GM23338 (cell line): ENCODE measurements at regions not wholly inside any gene's neighbourhood (a gene's known extent, or its start where the extent isn't known, plus 50 kb on each side); places are given as distances from the start of the nearest gene placed in this dataset.
"Not testable (repeated sequence)": the region's sequence is repeated elsewhere in the genome, so short reads cannot be mapped to it uniquely, and the experiment has no call there.

Source experiments
- ATAC-seq: fragments of 200-7000 bp; cut with Tn5 transposase; 3 replicates; pipeline ENCODE4 v1.9.1; 2020
- DNase-seq: peaks from one replicate; pipeline ENCODE4 v3.0.0-alpha.2; 2015; ENCODE audit warnings: low spot score
- H2AFZ ChIP-seq: fragments of 200-600 bp; sonication (generic); 2 replicates; pipeline ENCODE4 v1.8.0; 2016; ENCODE audit warnings: antibody characterized with exemption, mild to moderate bottlenecking, moderate library complexity
- H3F3A ChIP-seq: fragments of 200-600 bp; sonication (generic); replicated peaks from 2 replicates; pipeline ENCODE4 v1.8.0; 2017; ENCODE audit warnings: antibody characterized with exemption, mixed run types, low read depth
- H3K27ac ChIP-seq: fragments of 200-600 bp; sonication (generic); 2 replicates; pipeline ENCODE4 v1.6.1; 2016; ENCODE audit warnings: low read depth
- H3K27me3 ChIP-seq: fragments of 200-600 bp; sonication (generic); 2 replicates; pipeline ENCODE4 v1.8.0; 2016; ENCODE audit warnings: mild to moderate bottlenecking, mixed run types, moderate library complexity; ENCODE audit not compliant: insufficient read depth
- H3K36me3 ChIP-seq: fragments of 200-600 bp; sonication (generic); 2 replicates; pipeline ENCODE4 v1.8.0; 2016; ENCODE audit warnings: mild to moderate bottlenecking; ENCODE audit not compliant: insufficient read depth
- H3K4me1 ChIP-seq: fragments of 200-600 bp; sonication (generic); 2 replicates; pipeline ENCODE4 v1.8.0; 2016; ENCODE audit warnings: mild to moderate bottlenecking, moderate library complexity; ENCODE audit not compliant: insufficient read depth
- H3K4me2 ChIP-seq: fragments of 200-600 bp; sonication (generic); 2 replicates; pipeline ENCODE4 v1.7.1; 2017; ENCODE audit warnings: mixed run types
- H3K4me3 ChIP-seq: fragments of 200-600 bp; sonication (generic); 2 replicates; pipeline ENCODE4 v1.6.1; 2016; ENCODE audit warnings: mixed run types
- H3K79me2 ChIP-seq: fragments of 200-600 bp; sonication (generic); replicated peaks from 2 replicates; pipeline ENCODE4 v1.8.0; 2017; ENCODE audit warnings: mild to moderate bottlenecking; ENCODE audit not compliant: insufficient read depth
- H3K9me2 ChIP-seq: fragments of 200-600 bp; sonication (generic); 2 replicates; pipeline ENCODE4 v1.8.0; 2017; ENCODE audit not compliant: insufficient read depth
- H4K20me1 ChIP-seq: fragments of 200-600 bp; sonication (generic); replicated peaks from 2 replicates; pipeline ENCODE4 v1.8.0; 2017; ENCODE audit warnings: mild to moderate bottlenecking; ENCODE audit not compliant: insufficient read depth
- H3K27ac Mint-ChIP-seq: 2 replicates; pipeline ENCODE4 v1.8.0; 2020; ENCODE audit warnings: inconsistent platforms, mild to moderate bottlenecking, moderate library complexity, mixed read lengths
- H3K27me3 Mint-ChIP-seq: 3 replicates; pipeline ENCODE4 v1.8.0; 2022; ENCODE audit warnings: low read depth, mild to moderate bottlenecking, moderate library complexity, mixed read lengths, inconsistent platforms; ENCODE audit not compliant: insufficient read depth, poor library complexity
- H3K36me3 Mint-ChIP-seq: 3 replicates; pipeline ENCODE4 v1.8.0; 2021; ENCODE audit warnings: low read depth, mild to moderate bottlenecking, inconsistent platforms, moderate library complexity, mixed read lengths
- H3K4me1 Mint-ChIP-seq: 3 replicates; pipeline ENCODE4 v1.8.0; 2020; ENCODE audit warnings: mild to moderate bottlenecking, inconsistent platforms, mixed read lengths
- H3K4me3 Mint-ChIP-seq: 3 replicates; pipeline ENCODE4 v1.8.0; 2021; ENCODE audit warnings: moderate library complexity, mild to moderate bottlenecking, inconsistent platforms, mixed read lengths
- H3K9me3 Mint-ChIP-seq: 3 replicates; pipeline ENCODE4 v1.8.0; 2020; ENCODE audit warnings: moderate library complexity, mild to moderate bottlenecking, inconsistent platforms, mixed read lengths
- CTCF ChIP-seq, 2 experiments: fragments of 200-600 bp in 1 of 2; sonication (generic) in 1 of 2; conservative IDR thresholded peaks; 2 replicates each; pipeline versions ENCODE4 v1.5.1 to v1.6.1; 2016 to 2017; ENCODE audit warnings: antibody characterized with exemption in 2 of 2, low read depth in 2 of 2, mild to moderate bottlenecking in 2 of 2, moderate library complexity in 1 of 2
- JUNB ChIP-seq: IDR thresholded peaks from one replicate; pipeline ENCODE4 v1.6.1; 2016; ENCODE audit warnings: antibody characterized with exemption; ENCODE audit not compliant: unreplicated experiment
- ZNF462 ChIP-seq: fragments of 250-450 bp; sonication (Bioruptor Pico); IDR thresholded peaks from 2 replicates; pipeline ENCODE4 v1.5.0; 2020; ENCODE audit warnings: mild to moderate bottlenecking, moderate library complexity

GRCh38 chr7:121608785-121609184 is 212.7 kb upstream of the FAM3C start (continued):
- no peak for TF ChIP-seq ZNF462 (CRISPR knock-in tag)

GRCh38 chr7:121608183-121608582 is 212.1 kb upstream of the FAM3C start:
- H3K9me3 Mint-ChIP-seq, H3K4me3 ChIP-seq, ATAC-seq: not testable (repeated sequence)

DNA sequence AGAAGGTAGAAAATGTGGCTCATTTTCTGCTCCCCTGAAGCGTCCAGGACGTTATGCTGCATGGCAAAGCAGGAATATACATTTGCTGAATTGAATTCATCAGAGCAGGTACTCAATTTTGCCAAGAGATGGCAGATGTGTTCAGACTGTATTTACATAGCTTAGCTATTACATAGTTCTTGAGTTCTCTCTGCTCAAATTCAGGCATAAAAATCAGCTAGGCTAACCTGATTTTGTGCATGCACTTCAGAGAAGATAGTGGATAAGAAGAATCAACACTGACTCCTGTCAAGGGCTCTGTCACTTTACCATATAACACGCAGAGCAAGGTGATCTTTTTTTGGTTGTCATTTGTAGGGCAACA is 209.2 kb upstream of the FAM3C start:
- Histone ChIP-seq H3K27ac (no peak overlapping the region), H4K20me1 (no peaks in the 10 kb centered on the region), H3K36me3 (no peaks in the 10 kb centered on the region), H3F3A (no peaks in the 10 kb centered on the region), H3K79me2 (no peaks in the 10 kb centered on the region), H3K27me3 (no peaks in the 10 kb centered on the region), H3K4me3 (no peak overlapping the region), H3K9me2 (no peaks in the 10 kb centered on the region; the same call in 1 of the 2 replicates), H2AFZ (peak overlapping the region; percentile 38), H3K4me1 (0 out of 2 replicates have a peak, but pooled peaks cover 8% of the 10 kb centered on the region), H3K4me2 (no peak overlapping the region)
- DNase-seq, result no peak
- Mint-ChIP-seq H3K9me3 (no peaks in the 10 kb centered on the region), H3K4me3 (no peak overlapping the region), H3K27me3 (peaks cover 5% of the 10 kb centered on the region), H3K27ac (no peak overlapping the region), H3K36me3 (no peaks in the 10 kb centered on the region; the same call in 2 of the 3 replicates), H3K4me1 (peaks cover 22% of the 10 kb centered on the region; the same call in 2 of the 3 replicates)
- no peak for ATAC-seq
- TF ChIP-seq JUNB (no peak), CTCF (conservative IDR thresholded peaks at IDR 0.05; ENCODE audit: low read depth in 2 of 2) (peak in 1 of 2 experiments; percentile 29; a peak in 2 of 4 replicates)

More at GRCh38 chr7:121608183-121608582, 212.1 kb upstream of the FAM3C start:
- H3K27ac Mint-ChIP-seq, H3K36me3 Mint-ChIP-seq, H3K4me1 ChIP-seq, H3K27me3 Mint-ChIP-seq, H3K27me3 ChIP-seq, H2AFZ ChIP-seq, H3K36me3 ChIP-seq, H3K4me3 Mint-ChIP-seq, DNase-seq, H3F3A ChIP-seq, H3K9me2 ChIP-seq, H3K4me2 ChIP-seq, H3K27ac ChIP-seq, H3K79me2 ChIP-seq, H4K20me1 ChIP-seq: not testable (repeated sequence)
- H3K4me1 Mint-ChIP-seq, result peaks cover 15% of the 10 kb centered on the region; the same call in 2 of the 3 replicates
